Glutamatergic neuron (in vitro differentiated cells): ENCODE measurements at regions not wholly inside any gene's neighbourhood (a gene's known extent, or its start where the extent isn't known, plus 50 kb on each side); places are given as distances from the start of the nearest gene placed in this dataset.

ENCODE experiments used
- DNase-seq: peaks from one replicate; pipeline ENCODE4 v3.0.0; 2022
- H3K27ac Mint-ChIP-seq: one replicate; pipeline ENCODE4 v1.8.0; 2020; ENCODE audit warnings: mild to moderate bottlenecking, mixed read lengths, inconsistent platforms; ENCODE audit not compliant: unreplicated experiment
- H3K27me3 Mint-ChIP-seq: one replicate; pipeline ENCODE4 v1.8.0; 2020; ENCODE audit warnings: mild to moderate bottlenecking, moderate library complexity, mixed read lengths, inconsistent platforms; ENCODE audit not compliant: unreplicated experiment
- H3K36me3 Mint-ChIP-seq: one replicate; pipeline ENCODE4 v1.8.0; 2020; ENCODE audit warnings: mild to moderate bottlenecking, mixed read lengths, inconsistent platforms; ENCODE audit not compliant: unreplicated experiment
- H3K4me1 Mint-ChIP-seq: one replicate; pipeline ENCODE4 v1.8.0; 2020; ENCODE audit warnings: mild to moderate bottlenecking, low read depth, mixed read lengths, inconsistent platforms; ENCODE audit not compliant: unreplicated experiment
- H3K4me3 Mint-ChIP-seq: one replicate; pipeline ENCODE4 v1.8.0; 2020; ENCODE audit warnings: mild to moderate bottlenecking, mixed read lengths, inconsistent platforms; ENCODE audit not compliant: unreplicated experiment
- H3K9me3 Mint-ChIP-seq: one replicate; pipeline ENCODE4 v1.8.0; 2020; ENCODE audit warnings: mild to moderate bottlenecking, moderate library complexity, mixed read lengths, inconsistent platforms; ENCODE audit not compliant: unreplicated experiment
- CTCF ChIP-seq: fragments of 200-600 bp; sonication (generic); IDR thresholded peaks from one replicate; pipeline ENCODE4 v1.5.0; 2021; ENCODE audit not compliant: partially characterized antibody, unreplicated experiment

GRCh38 chr11:120044011-120044675 is 93.8 kb downstream of the TRIM29 start:
- Mint-ChIP-seq H3K36me3 (peaks cover 25% of the 10 kb centered on the region), H3K4me3 (no peak overlapping the region), H3K9me3 (peaks cover 14% of the 10 kb centered on the region), H3K27ac (no peak overlapping the region), H3K4me1 (peaks cover 8% of the 10 kb centered on the region), H3K27me3 (peaks cover 1% of the 10 kb centered on the region)
- DNase-seq = no peak
- no peak for TF ChIP-seq CTCF

- H3K9me3 Mint-ChIP-seq = peaks cover 14% of the 10 kb centered on the region
- no peak for TF ChIP-seq CTCF
- no peak overlapping the region for H3K27ac Mint-ChIP-seq
- no peak for DNase-seq
- H3K27me3 Mint-ChIP-seq = peaks cover 1% of the 10 kb centered on the region
- no peak overlapping the region for H3K4me3 Mint-ChIP-seq
- peaks cover 25% of the 10 kb centered on the region for H3K36me3 Mint-ChIP-seq
- peaks cover 8% of the 10 kb centered on the region for H3K4me1 Mint-ChIP-seq
Measured at GRCh38 chr11:120043328-120043945, 94.5 kb downstream of the TRIM29 start.

- no peak for TF ChIP-seq CTCF
- peaks cover 7% of the 10 kb centered on the region for H3K9me3 Mint-ChIP-seq
- H3K4me1 Mint-ChIP-seq = peaks cover 8% of the 10 kb centered on the region
- no peak overlapping the region for H3K27ac Mint-ChIP-seq
- no peak overlapping the region for H3K4me3 Mint-ChIP-seq
- no peak for DNase-seq
- H3K27me3 Mint-ChIP-seq = peaks cover 1% of the 10 kb centered on the region
- H3K36me3 Mint-ChIP-seq = peaks cover 12% of the 10 kb centered on the region
Measured at GRCh38 chr11:120041625-120042024, 96.3 kb downstream of the TRIM29 start.

- H3K27me3 Mint-ChIP-seq = peaks cover 1% of the 10 kb centered on the region
- H3K36me3 Mint-ChIP-seq = peaks cover under 1% of the 10 kb centered on the region
- TF ChIP-seq CTCF = no peak
- H3K9me3 Mint-ChIP-seq = no peaks in the 10 kb centered on the region
- no peak overlapping the region for H3K4me3 Mint-ChIP-seq
- H3K4me1 Mint-ChIP-seq = peaks cover 8% of the 10 kb centered on the region
- DNase-seq = no peak
- peak overlapping the region; percentile 22 for H3K27ac Mint-ChIP-seq
Measured at GRCh38 chr11:120040151-120040840, 97.6 kb downstream of the TRIM29 start.

- Mint-ChIP-seq H3K36me3 (no peaks in the 10 kb centered on the region), H3K4me1 (peaks cover 8% of the 10 kb centered on the region), H3K4me3 (no peak overlapping the region), H3K27me3 (peaks cover 1% of the 10 kb centered on the region), H3K9me3 (no peaks in the 10 kb centered on the region), H3K27ac (no peak overlapping the region)
- no peak for TF ChIP-seq CTCF
- DNase-seq = no peak
Measured at GRCh38 chr11:120039039-120039438, 98.9 kb downstream of the TRIM29 start.
